ENCODE measurements at regions not wholly inside any gene's neighbourhood (a gene's known extent, or its start where the extent isn't known, plus 50 kb on each side); places are given as distances from the start of the nearest gene placed in this dataset.
"Not testable (repeated sequence)": the region's sequence is repeated elsewhere in the genome, so short reads cannot be mapped to it uniquely, and the experiment has no call there.

DNA sequence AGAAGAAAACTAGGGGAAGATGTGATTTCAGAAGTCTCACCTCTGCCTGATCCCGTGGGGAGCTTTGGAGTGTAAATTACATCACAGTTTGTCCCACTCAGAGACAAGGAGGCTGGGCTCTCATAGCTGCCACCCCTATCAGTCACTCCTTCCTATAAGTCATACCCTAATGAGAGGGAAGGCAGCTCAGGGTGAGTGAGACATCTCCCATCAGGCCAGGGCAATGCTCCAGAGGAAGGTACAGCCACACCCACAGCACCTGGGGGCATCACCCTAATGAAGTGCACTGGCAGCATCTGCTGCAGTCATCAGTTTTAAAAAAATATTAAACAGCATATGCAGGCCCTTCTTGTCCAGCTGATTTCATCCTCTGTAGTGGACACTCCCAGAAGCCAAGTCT, 223.1 kb upstream of the NBPF12 start:
- DNase-seq (ENCODE audit: low read depth): not testable (repeated sequence)

DNA sequence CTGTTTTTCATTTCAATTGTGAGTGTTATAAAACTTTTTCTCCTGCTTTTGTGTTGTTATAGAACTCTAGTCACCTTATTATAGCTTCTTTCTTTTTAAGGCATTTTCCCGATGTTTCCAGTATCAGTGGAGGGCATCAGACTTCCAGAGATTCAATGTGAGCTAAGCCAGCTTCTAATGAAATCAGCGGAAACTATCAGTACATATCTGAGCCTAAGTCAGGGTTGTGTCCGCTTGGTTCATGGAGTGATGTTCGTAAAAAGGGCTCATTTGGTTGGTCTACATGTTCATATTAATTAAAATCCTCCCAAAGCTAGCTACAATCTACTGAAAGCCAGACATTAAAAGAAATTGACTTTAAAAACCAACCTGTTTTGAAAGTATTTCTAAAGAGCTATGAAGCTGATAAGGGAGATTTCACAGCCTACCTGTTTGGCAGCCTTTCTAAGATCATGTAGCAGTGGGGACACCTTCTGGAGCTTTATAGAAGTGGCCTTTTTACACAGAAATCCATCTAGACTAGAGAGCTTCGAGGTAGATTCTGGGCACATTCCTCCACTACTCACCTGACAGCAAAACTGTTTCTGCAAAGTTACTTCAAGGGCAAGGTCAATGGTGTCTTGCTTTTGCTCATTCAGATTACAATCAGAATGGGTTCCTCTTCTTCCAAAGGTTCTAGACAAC, 227.1 kb upstream of the NBPF12 start:
- DNase-seq (ENCODE audit: low read depth): not testable (repeated sequence)

DNA sequence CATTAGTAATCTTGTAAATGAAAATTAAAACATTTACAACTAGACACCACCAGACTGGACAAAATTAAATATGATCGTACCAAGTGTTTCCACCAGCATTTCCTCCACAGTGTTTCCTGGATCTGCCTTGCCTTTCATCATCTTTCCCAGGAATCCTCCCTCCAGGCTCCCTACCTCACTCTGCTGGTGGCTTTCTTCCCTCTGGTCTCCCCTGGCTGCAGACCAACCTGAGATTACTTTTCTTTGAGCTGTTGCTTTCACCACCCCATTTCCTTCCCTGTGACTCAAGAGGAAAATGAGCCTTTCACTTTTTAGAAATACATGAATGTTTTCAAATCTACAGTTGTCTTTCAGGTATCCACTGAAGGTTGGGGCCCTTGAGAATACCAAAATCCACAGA, 228.8 kb upstream of the NBPF12 start:
- DNase-seq (ENCODE audit: low read depth): not testable (repeated sequence)

DNA sequence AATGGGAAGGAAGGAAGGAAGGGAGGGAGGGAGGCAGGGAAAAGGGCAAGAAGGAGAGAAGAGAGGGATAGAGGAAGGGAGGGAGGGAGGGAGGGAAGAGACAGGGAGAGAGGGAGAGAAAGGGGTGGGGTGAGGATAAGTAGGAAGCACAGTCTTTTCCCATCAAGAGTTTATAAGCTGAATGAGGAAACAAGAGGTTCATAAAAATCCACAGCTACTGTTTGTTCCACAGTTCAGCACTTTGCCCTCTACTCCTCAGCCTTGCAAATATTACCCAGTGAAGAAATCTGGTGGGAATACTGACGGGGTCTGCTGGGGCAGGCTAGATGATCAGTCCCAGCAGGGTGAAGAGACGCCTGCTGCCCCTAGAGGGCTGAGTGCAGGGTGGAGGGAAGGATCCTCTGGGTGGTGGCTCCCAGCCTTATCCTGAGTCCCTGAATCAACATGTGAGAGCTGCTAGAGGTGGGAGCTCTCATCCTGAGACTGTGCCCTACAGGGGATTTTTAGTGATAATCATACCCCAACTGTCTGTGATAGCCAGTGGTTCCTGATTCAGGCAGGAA, 233.9 kb upstream of the NBPF12 start:
- DNase-seq (ENCODE audit: low read depth): not testable (repeated sequence)

DNA sequence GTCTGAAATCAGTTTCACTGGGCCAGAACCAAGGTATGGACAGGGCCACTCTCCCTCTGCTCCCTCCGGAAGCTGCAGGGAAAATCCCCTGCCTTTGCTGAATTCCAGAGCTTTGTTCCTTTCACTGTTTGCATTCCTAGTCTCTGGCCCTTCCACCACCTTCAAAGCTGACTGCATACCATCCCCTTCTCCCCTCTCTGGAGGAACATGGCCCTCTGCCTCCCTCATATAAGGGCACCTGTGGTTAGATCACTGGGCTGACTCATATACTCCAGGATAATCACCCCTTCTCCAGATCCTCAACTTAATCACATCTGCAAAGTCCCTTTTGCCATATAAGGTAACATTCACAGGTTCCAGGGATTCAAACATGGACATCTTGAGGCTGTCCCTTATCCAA, 236.8 kb upstream of the NBPF12 start:
- DNase-seq (ENCODE audit: low read depth): not testable (repeated sequence)

DNA sequence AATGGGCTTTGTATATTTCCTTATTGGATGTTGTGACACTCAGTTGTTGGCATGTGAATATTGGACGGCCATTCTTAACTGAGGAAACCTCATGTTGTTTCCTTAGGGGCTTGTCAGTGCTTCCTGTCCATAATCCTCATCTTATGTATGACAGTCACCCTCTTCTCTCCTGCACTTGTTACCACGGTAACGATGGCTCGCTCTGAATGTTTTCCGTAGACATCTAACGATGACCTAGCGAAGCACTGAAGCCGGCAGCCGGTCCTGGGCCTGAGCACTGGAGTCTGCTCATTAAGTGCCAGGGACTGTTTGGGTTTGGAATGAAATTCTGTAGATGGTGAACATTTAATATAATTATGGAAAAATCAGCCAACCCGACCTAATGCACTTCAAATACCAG, 242.7 kb upstream of the NBPF12 start:
- DNase-seq (ENCODE audit: low read depth): not testable (repeated sequence)

DNA sequence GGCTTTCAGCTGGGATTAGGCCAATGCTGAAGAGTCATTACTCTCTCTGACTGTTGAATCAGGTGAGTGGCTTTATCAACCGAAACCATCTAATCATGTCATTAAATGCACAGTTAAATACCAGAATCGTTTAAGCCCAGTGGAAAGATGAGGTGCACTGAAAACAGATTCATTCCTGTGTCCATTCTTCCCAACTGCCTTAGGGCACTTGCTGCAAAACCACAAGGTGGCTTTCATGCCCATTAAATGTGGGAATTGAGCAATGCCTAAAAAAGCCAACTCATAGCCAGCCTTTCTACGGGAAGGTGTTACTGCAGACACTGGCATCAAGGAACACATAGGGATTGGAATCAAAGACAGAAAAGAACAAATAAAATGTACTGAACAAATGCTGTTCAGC, 246.3 kb upstream of the NBPF12 start:
- not testable (repeated sequence) for DNase-seq (ENCODE audit: low read depth)

DNA sequence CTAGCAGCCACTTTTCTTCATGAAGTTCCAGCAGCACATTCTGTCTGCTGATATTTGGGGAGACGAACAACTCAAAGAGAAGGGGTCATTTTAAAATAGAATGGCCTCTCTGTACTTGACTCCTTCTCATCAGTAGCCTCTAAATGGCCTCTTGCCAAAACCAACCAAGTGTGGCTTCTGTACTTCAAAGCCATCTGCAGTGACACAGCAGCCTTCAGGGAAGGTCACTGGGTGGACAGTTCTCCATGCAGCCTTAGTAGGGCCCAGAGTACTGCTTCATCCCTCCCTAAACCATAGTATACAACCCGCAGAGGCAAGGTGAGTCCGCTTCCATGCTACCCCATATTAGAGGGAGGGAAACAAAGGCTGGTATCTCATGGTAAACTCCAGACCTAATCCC, 249.2 kb upstream of the NBPF12 start:
- DNase-seq (ENCODE audit: low read depth): not testable (repeated sequence)

DNA sequence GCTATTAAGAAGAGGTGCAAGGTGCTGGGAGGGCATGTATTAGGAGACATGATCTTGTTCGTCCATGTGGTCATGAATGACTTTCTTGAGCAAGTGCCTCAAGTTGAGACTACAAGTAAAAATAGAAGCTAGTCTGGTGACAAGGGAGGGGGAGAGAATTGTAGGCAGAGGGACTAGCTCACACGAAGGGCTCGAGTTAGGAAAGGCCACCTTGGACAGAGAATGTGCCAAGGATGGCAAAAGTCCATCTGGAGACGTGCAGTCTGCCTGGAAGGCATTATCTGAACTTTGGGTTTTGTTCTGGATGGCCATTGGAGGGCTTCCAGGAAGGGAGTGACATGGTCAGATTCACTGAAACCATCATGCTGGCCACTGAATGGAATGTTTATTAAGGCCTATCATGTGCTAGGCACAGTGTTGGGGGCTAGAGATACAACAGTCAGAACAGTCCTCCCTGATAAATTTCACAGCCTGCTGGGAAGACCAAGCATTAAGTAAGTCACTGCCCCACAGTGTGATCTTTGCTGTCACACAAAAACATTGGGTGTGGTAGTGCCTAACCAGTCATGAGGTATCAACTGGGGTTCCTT, 251.3 kb upstream of the NBPF12 start:
- not testable (repeated sequence) for DNase-seq (ENCODE audit: low read depth)

DNA sequence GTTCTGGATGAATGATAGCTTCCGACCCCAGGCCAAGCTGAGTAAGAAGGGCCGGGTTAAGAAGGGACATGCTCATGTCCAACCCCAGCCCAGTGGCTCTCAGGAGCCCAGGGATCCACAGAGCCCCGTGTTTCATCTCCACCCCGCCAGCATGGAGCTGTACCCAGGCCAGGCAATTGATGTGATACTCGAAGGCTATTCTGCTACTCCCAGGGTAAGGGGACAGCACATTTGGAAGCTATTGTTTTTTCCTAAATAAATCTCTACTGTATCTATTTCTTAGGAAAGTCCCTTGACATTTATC, 255.0 kb upstream of the NBPF12 start:
- not testable (repeated sequence) for DNase-seq (ENCODE audit: low read depth)

DNA sequence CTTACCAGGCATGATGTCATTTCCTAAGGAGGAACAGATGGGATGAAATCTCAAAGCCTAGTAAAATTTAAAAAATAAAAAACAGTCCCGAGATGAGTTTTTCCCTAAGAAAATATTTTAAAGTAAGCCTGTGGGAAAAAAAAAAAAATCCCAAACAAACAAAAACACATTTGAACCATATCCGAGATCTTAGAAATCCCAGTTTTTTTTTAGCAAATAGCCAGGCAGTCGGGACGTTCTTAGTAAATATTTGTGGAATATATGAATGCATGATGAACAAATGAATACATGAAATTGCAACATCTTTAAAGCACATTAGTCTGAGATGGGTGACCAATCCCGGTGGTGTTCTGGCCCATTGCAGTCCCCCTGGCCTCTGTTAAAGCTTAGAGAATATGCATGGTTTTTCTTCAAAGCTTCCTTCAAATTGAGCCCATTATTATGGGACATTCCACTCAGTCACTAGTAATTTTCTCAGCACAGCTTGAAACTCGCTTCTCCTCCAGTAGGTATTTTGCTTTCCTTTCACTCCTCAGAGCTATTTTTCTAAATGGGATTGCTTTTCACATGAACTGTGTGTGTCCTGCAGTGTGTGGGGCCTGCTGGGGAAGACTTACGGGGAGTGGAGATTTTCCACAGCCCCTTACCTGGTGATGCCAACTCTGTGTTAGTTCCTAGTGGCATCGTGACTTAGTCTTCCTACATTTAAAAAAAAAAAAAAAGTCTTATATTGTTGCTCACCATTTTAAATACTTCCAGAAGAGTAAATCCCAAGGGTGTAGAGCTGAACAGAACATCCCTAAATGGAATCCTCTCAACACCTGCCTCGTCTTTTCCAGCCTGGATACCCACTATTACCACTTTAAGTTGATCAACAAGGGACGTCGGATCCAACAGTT, 255.6 kb upstream of the NBPF12 start:
- not testable (repeated sequence) for DNase-seq (ENCODE audit: low read depth)

DNA sequence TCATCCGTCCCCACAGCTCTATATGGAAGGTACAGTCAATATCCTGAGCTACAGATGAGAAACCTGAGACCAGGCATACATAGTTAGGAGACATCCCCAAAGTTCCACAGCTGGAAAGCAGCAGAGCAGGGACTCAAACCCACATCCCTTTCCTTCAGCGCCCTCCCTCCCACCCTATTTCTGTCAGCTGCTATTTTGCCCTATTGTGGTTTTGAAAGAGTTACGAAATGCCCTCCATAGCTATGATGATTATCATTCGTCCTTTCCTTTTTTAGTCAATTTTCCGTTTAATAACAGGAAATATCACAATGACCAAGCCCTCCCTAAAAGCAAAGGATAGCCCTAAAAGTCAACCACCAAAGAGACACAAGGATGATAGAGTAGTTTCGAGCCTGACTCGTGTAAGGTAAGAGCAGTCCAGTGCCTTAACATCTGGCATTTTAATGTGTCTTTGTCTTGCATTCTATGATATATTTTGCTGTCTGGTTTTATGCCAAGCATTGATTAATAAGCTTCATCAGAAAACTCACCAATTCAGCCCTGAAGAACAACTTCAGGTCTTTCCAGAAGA, 264.3 kb upstream of the NBPF12 start:
- not testable (repeated sequence) for DNase-seq (ENCODE audit: low read depth)

DNA sequence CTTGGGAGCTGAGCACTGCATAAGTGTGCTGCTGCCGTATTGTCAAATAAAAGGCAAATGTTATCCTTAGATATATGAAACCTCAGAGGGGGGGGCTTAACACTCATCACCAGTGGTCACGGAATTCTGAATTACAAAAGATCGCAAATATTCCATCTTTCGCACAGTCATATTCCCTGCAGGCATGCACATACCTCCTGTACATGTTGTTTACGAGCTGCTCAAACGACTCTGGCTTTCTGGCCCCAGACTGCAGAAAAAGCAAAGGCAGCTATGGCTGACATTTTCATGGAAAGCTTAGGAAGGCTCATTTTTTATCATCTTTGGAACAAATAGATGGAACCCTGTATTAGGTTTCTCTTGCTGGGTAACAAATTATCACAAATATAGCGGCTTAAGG, 265.5 kb upstream of the NBPF12 start:
- not testable (repeated sequence) for DNase-seq (ENCODE audit: low read depth)

DNA sequence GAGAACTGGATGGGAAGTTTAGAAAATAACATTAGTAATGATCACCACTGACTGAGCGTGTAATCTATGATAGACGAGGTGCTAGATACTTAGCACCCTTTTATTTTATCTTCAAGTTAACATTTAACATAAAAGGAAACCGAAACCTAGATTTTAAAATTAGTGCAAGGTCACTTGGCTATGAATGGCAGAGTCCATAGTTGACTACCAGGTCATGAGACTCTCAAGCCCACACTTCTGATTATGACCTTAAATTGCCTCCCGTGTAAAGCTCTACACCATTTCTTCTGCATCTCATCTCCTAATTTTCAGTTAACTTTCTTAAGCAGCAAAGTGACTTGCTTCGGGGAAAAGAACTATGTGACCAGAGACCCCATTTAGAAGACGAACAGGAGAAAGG, 266.5 kb upstream of the NBPF12 start:
- not testable (repeated sequence) for DNase-seq (ENCODE audit: low read depth)

DNA sequence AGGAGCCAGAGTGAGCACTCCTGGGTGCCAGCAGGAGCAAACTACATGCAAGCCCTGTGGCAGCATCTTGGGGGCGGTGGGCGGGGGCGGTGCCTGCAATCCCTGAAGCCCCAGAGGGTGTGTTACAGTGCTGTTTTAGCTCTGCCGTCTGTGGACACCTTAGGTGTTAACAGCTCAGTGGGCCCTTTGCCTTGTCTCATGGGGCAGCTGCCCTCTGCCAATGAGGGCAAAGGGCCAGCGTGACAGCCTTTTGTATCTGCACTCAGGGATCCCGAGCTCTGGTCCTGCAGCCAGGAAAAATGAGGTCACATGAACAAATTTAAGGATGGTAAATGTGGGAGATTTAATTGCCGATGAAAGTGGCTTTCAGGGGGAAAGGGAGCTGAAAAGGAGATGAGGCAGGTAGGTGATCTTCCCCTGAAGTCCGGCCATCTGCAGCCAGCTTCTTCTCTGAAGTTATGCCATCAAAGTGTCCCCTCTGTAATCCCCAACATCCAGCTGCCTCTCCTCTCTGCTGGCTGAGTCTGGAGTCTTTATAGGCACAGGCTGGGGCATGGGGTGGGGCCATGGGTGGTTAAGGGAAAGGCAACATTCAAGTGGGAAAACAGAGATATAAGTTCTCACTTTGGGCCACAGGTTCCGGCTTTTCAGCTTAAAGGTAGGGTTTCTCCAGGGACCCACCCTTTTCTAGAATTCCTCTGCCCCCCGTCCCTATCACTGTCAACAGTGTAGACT, 267.1 kb upstream of the NBPF12 start:
- not testable (repeated sequence) for DNase-seq (ENCODE audit: low read depth)

DNA sequence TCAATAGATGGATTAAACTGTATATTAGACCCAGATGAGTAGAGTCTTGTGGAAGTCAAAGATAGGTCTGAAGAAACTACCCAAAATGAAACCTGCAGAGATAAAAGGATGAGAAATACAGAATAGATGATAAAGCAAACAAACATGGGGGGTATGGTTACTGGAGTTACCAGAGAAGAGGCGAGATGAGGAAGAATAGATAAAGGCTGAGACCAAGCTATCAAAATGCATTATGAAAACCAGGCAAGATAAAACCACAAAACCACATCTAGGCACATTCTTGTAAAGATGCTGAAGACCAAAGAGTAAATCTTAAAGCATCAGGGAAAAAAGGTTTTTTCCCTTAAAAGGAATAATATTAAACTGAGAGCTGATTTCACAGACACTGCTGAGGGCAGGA, 271.8 kb upstream of the NBPF12 start:
- DNase-seq (ENCODE audit: low read depth): not testable (repeated sequence)

DNA sequence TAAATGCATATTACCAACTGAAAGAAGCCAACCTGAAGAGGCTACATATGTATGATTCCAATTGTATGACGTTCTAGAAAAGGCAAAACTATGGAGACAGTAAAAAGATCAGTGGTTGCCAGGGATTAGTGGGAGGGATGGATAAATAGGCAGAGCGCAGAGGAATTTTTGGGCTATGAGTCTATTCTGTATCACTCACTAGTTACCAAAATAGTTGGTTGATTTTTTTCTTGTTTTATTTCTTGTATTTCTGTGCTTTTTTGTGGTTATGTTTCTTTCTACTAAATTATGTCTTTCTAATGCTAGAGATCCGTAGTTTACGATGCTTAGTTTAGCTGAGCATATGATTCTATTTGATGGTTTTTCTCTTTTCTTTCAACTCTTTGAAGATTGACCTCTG, 277.9 kb upstream of the NBPF12 start:
- not testable (repeated sequence) for DNase-seq (ENCODE audit: low read depth)

DNA sequence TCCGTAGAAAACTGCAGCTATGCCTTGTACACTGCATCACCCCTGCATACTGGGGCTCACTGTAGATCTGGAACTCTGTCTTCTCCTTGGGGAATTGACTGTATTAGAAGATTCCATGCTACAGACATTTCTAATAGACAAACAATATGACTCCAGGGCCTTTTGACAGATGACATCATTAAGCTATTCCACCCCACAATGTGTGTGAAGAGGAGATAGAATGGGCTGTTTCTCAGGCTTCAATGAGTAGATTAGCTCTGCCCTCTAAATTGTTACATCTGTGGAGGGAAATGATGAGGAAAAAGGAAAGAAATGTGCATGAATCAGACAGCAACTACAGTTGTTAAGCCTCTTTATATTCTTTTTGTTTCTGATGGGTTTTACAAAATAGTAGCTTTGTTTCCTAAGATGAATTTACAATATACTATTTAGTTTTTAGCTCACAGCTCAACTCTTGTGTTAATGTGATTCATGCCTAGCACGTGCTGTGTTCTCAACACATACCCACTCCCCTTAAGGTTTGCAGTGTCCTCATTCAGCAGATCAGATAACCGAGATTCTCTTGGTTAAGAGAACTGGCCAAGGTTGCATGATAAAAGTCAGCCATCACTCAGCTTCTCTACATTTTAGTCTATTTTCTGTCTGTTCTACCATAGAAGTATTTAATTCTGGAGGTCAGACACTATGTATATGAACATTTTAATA, 281.6 kb upstream of the NBPF12 start:
- DNase-seq (ENCODE audit: low read depth): not testable (repeated sequence)

DNA sequence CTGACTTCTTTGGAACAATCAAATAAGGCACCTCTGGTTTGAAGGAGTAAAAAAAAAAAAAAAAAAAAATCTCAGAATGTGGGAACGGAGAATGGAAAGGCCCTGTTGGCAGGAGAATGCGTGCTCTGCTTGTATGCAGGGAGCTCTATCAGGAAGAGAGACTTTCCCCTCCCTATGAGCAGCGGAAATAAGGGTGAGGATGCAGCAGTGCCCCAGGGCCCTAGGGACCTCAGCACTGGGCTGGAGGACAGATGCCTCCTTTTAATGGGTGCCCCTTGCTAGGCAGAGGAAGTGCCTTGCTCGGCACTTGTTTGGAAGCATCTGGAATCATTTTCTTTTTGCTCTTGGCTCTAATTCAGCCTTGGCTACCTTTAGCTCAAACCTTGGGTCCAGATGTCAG, 283.4 kb upstream of the NBPF12 start:
- DNase-seq (ENCODE audit: low read depth): not testable (repeated sequence)

DNA sequence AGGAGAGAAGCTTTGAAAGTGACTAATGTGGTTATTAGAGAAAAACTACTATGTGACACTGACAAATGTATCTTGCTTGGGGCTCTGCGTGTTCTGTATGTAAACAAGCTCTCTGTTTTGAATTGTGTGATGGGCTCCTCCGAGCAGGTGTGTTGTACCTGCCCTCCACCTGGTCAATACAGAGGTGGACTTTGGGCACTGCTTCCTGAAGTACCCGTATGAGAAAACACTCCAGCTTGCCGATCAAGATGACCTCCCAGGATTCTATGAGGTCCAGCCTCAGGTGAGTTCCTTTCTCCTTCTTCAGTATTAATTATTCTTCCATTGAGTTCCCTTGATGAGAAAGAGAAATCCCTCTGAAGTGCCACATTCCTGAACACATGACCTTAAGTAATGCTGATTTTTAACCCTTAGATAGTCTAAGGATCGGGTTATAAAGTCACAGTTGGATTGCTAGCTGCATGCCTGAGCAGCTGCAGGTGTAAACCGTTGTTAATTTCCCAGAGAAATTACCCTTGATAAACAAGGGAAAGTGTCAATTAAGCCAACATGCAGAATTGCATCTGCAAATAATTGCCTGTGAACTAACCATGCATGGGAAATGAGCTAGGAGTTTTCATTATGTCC, 292.0 kb upstream of the NBPF12 start:
- DNase-seq (ENCODE audit: low read depth): not testable (repeated sequence)
